Activated naive CD4-positive, alpha-beta T cell treated with anti-CD3 and anti-CD28 coated beads, Interleukin-2, amount 10 ng/mL, durations not matched to agents 7 days and 5 days (primary cell): ENCODE measurements at regions not wholly inside any gene's neighbourhood (a gene's known extent, or its start where the extent isn't known, plus 50 kb on each side); places are given as distances from the start of the nearest gene placed in this dataset.
"Not testable (repeated sequence)": the region's sequence is repeated elsewhere in the genome, so short reads cannot be mapped to it uniquely, and the experiment has no call there.

Source experiments
- CTCF ChIA-PET: fragments of 350-600 bp; sonication (Branson Sonifier 250); formaldehyde crosslinking; loops from one replicate; lab custom pipeline; 2021; ENCODE audit warnings: antibody characterized with exemption; lab: Charles Lee
- DNase-seq: peaks from one replicate; pipeline ENCODE4 v3.0.0-alpha.2; 2020
- H3K27ac Mint-ChIP-seq: one replicate; pipeline ENCODE4 v1.8.0; 2021; ENCODE audit warnings: mild to moderate bottlenecking, moderate library complexity, mixed read lengths
- H3K27me3 Mint-ChIP-seq: one replicate; pipeline ENCODE4 v1.8.0; 2021; ENCODE audit warnings: mild to moderate bottlenecking, mixed read lengths
- H3K36me3 Mint-ChIP-seq: one replicate; pipeline ENCODE4 v1.8.0; 2021; ENCODE audit warnings: mixed read lengths
- H3K4me1 Mint-ChIP-seq: one replicate; pipeline ENCODE4 v1.8.0; 2021; ENCODE audit warnings: mixed read lengths
- H3K4me3 Mint-ChIP-seq: one replicate; pipeline ENCODE4 v1.8.0; 2021; ENCODE audit warnings: mild to moderate bottlenecking, moderate library complexity, mixed read lengths
- H3K9me3 Mint-ChIP-seq: one replicate; pipeline ENCODE4 v1.8.0; 2021; ENCODE audit warnings: mixed read lengths

DNA sequence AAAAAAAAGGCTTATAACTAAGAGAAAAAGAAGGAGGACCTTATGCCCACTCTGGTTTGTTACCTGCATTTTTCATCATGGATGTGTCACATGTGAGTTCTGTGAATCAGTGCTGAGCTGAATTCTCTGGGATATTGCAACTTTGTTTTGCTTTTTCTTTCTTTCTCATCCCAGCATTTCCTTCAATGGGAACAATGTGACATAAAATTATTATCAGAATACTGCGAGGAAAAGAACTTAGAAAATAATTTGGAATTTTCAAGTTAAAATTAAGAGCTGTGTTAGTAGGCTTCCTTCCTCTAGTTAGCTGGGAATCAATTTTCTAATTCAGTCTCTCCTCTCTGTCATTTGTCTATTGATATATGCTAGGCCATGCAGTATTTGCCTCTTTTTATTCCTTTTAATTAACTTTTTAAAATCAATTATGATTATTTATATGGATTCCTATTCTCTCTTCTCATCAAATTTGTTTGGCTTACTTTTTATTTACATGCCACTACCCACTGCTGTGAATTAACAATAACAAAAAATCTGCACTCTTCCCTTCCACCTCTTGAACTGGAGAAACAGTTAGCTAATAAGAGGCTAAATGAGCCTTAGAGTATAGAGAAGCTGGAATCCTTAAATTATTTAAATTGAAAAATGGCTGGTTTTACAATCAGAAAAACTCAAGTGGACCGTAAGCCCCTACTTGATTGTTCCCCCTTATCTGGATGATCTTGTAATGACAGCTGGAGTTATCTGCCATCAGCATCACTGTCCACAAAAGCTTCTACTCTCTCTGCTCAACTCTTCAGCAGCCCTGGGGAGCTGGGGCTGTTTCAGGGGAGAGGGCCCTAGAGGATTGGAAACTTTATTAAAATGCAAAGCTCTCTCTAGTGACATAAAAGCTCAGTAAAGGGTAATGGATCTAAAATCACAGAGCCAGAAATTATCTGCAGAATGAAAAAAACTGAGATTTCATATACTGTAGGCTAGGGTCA, 95.3 kb upstream of the SOX2 start:
- Mint-ChIP-seq H3K36me3 (no peaks in the 10 kb centered on the region), H3K27me3 (no peaks in the 10 kb centered on the region), H3K9me3 (no peaks in the 10 kb centered on the region), H3K4me1 (no peaks in the 10 kb centered on the region), H3K4me3 (no peak overlapping the region), H3K27ac (no peak overlapping the region)
- CTCF ChIA-PET: no interaction called here
- no peak for DNase-seq

- no peak overlapping the region for H3K4me3 Mint-ChIP-seq
- H3K27me3 Mint-ChIP-seq: no peaks in the 10 kb centered on the region
- CTCF ChIA-PET: no interaction called here
- no peak overlapping the region for H3K27ac Mint-ChIP-seq
- H3K4me1 Mint-ChIP-seq: no peaks in the 10 kb centered on the region
- H3K36me3 Mint-ChIP-seq: no peaks in the 10 kb centered on the region
- H3K9me3 Mint-ChIP-seq: no peaks in the 10 kb centered on the region
- no peak for DNase-seq
Observed at GRCh38 chr3:181615666-181616065, 96.1 kb upstream of the SOX2 start.

DNA sequence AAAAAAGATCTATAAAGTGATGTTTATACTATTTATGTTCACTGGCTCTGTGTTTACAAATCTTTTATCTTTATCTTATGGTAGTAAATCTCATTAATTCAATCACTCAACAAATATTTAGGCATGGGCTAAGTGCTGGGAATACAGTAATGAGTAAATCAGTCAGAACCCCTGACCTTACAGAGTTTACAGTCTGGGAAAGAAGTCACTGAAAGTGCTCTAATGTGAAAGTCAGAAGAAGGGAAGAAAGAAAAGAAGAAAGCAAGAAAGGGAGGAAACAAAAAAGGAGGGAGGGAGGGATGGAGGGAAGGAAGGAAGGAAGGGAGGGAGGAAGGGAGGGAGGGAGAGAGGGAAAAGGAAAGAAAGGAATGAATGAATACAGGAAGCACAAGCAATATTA, 96.8 kb upstream of the SOX2 start:
- no peak for DNase-seq
- Mint-ChIP-seq H3K27ac (no peak overlapping the region), H3K36me3 (no peaks in the 10 kb centered on the region), H3K4me1 (no peaks in the 10 kb centered on the region), H3K9me3 (no peaks in the 10 kb centered on the region), H3K27me3 (no peaks in the 10 kb centered on the region), H3K4me3 (no peak overlapping the region)
- CTCF ChIA-PET: no interaction called here

GRCh38 chr3:181613813-181614212, 97.9 kb upstream of the SOX2 start:
- H3K4me3 Mint-ChIP-seq: no peak overlapping the region
- H3K27ac Mint-ChIP-seq: no peak overlapping the region
- H3K27me3 Mint-ChIP-seq: no peaks in the 10 kb centered on the region
- H3K9me3 Mint-ChIP-seq: no peaks in the 10 kb centered on the region
- no peak for DNase-seq
- no peaks in the 10 kb centered on the region for H3K36me3 Mint-ChIP-seq
- CTCF ChIA-PET: no interaction called here
- H3K4me1 Mint-ChIP-seq: no peaks in the 10 kb centered on the region

DNA sequence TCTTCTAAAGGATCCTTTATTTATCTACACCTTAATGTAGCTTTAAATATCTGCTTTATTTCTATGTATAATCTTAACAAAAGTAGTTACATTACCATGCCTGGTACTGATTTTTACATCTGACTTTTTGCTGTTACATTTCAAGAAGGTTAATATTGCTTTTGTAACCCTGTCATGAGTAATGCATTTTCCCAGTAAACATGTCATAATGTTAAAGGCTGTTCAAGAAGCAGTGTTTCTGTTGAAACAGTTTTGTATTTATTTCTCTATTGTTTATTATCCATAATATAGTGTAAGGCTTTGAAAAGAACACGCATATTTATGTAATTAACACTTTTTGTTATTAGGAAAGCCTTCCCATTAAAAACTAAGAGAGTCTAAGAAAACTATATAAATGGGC, 98.5 kb upstream of the SOX2 start:
- Mint-ChIP-seq H3K36me3 (no peaks in the 10 kb centered on the region), H3K27me3 (no peaks in the 10 kb centered on the region), H3K9me3 (no peaks in the 10 kb centered on the region), H3K4me3 (no peak overlapping the region), H3K4me1 (no peaks in the 10 kb centered on the region), H3K27ac (no peak overlapping the region)
- CTCF ChIA-PET: no interaction called here
- no peak for DNase-seq

DNA sequence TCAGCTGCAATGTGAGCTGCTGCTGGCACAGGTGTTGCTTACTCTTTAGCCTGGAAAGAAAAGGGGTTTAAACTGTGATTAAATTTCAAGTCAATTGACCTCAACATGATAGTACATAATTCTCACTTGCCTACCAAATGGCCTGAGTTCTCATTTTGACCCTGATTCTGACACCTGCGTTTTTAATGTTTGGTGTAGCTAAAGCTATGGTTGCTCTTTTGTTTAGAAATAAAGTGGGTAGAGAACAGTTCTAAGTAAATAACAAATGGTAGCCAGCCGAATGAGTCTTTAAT, 100.8 kb upstream of the SOX2 start:
- Mint-ChIP-seq H3K36me3 (no peaks in the 10 kb centered on the region), H3K4me1 (no peaks in the 10 kb centered on the region), H3K4me3 (no peak overlapping the region), H3K27me3 (no peaks in the 10 kb centered on the region), H3K9me3 (no peaks in the 10 kb centered on the region), H3K27ac (no peak overlapping the region)
- no peak for DNase-seq
- CTCF ChIA-PET: no interaction called here

GRCh38 chr3:181610083-181610972, 101.4 kb upstream of the SOX2 start:
- no peak overlapping the region for H3K27ac Mint-ChIP-seq
- H3K27me3 Mint-ChIP-seq: no peaks in the 10 kb centered on the region
- CTCF ChIA-PET: no interaction called here
- no peaks in the 10 kb centered on the region for H3K36me3 Mint-ChIP-seq
- no peaks in the 10 kb centered on the region for H3K4me1 Mint-ChIP-seq
- no peak overlapping the region for H3K4me3 Mint-ChIP-seq
- no peaks in the 10 kb centered on the region for H3K9me3 Mint-ChIP-seq
- DNase-seq: no peak

GRCh38 chr3:181609030-181609767, 102.5 kb upstream of the SOX2 start:
- no peaks in the 10 kb centered on the region for H3K36me3 Mint-ChIP-seq
- no peak for DNase-seq
- H3K27ac Mint-ChIP-seq: no peak overlapping the region
- no peaks in the 10 kb centered on the region for H3K9me3 Mint-ChIP-seq
- CTCF ChIA-PET: interaction anchor here (0.6 to 0.7 kb wide), 2 partner anchors 302 to 470 kb away, joined by 3 to 4 read pairs; no protein-coding TSS in a partner anchor
- no peaks in the 10 kb centered on the region for H3K27me3 Mint-ChIP-seq
- H3K4me3 Mint-ChIP-seq: no peak overlapping the region
- no peaks in the 10 kb centered on the region for H3K4me1 Mint-ChIP-seq

DNA sequence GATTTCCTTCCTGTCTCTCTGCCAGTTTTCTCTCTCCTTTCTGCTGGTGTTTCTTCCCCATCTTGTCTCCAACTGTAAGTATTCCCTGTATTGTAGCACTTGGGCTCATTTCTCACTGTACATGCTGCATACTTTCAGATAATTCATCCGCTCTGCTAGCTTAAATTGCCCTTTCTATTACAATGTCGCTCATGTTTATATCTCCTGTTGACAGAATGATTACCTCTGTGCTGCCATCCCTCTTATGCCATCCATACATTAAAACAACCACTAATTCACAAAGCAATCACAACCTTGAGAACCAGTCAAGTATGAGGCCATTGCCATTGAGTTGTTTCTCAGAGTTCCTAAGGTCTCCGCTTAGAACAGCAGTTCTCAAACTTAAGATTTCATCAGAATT, 107.5 kb upstream of the SOX2 start:
- CTCF ChIA-PET: no interaction called here
- Mint-ChIP-seq H3K4me3 (no peak overlapping the region), H3K36me3 (no peaks in the 10 kb centered on the region), H3K4me1 (no peaks in the 10 kb centered on the region), H3K27ac (no peak overlapping the region), H3K9me3 (no peaks in the 10 kb centered on the region), H3K27me3 (no peaks in the 10 kb centered on the region)
- no peak for DNase-seq

- Mint-ChIP-seq H3K36me3 (no peaks in the 10 kb centered on the region), H3K4me1 (no peaks in the 10 kb centered on the region), H3K27ac (no peak overlapping the region), H3K9me3 (peaks cover 14% of the 10 kb centered on the region), H3K4me3 (no peak overlapping the region), H3K27me3 (no peaks in the 10 kb centered on the region)
- CTCF ChIA-PET: no interaction called here
- no peak for DNase-seq
Observed at GRCh38 chr3:181596126-181596525, 115.6 kb upstream of the SOX2 start.

GRCh38 chr3:181590939-181591338, 120.8 kb upstream of the SOX2 start:
- H3K4me3 Mint-ChIP-seq, CTCF ChIA-PET, H3K36me3 Mint-ChIP-seq, DNase-seq, H3K27ac Mint-ChIP-seq, H3K4me1 Mint-ChIP-seq, H3K27me3 Mint-ChIP-seq: not testable (repeated sequence)
- peaks cover 40% of the 10 kb centered on the region for H3K9me3 Mint-ChIP-seq

DNA sequence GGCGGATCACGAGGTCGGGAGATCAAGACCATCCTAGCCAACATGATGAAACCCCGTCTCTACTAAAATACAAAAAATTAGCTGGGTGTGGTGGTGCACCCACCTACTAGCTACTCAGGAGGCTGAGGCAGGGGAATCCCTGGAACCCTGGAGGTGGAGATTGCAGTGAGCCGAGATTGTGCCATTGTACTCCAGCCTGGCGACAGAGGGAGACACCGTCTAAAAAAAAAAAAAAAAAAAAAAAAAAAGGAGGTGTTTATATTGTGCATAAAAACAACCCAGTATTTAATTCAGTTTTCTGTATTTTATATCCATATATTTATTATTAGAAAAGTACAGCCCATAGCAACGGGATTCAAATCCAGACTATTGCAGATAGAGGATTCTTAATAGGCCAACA, 129.1 kb upstream of the SOX2 start:
- CTCF ChIA-PET: no interaction called here

GRCh38 chr3:181581656-181582055, 130.1 kb upstream of the SOX2 start:
- Mint-ChIP-seq H3K9me3 (peaks cover 10% of the 10 kb centered on the region), H3K4me3 (no peak overlapping the region), H3K36me3 (no peaks in the 10 kb centered on the region), H3K27ac (no peak overlapping the region), H3K27me3 (no peaks in the 10 kb centered on the region), H3K4me1 (no peaks in the 10 kb centered on the region)
- CTCF ChIA-PET: no interaction called here
- no peak for DNase-seq

More for the DNA sequence above, 129.1 kb upstream of the SOX2 start:
- no peaks in the 10 kb centered on the region for H3K36me3 Mint-ChIP-seq
- no peaks in the 10 kb centered on the region for H3K4me1 Mint-ChIP-seq
- peaks cover 16% of the 10 kb centered on the region for H3K9me3 Mint-ChIP-seq
- no peak overlapping the region for H3K4me3 Mint-ChIP-seq
- DNase-seq: no peak
- no peaks in the 10 kb centered on the region for H3K27me3 Mint-ChIP-seq
- H3K27ac Mint-ChIP-seq: no peak overlapping the region

- CTCF ChIA-PET: no interaction called here
- Mint-ChIP-seq H3K27me3 (no peaks in the 10 kb centered on the region), H3K4me1 (no peaks in the 10 kb centered on the region), H3K36me3 (no peaks in the 10 kb centered on the region), H3K4me3 (no peak overlapping the region), H3K27ac (no peak overlapping the region), H3K9me3 (peaks cover 6% of the 10 kb centered on the region)
- DNase-seq: no peak
Observed at GRCh38 chr3:181578743-181579142, 133.0 kb upstream of the SOX2 start.
